ENCODE measurements at regions not wholly inside any gene's neighbourhood (a gene's known extent, or its start where the extent isn't known, plus 50 kb on each side); places are given as distances from the start of the nearest gene placed in this dataset.

DNA sequence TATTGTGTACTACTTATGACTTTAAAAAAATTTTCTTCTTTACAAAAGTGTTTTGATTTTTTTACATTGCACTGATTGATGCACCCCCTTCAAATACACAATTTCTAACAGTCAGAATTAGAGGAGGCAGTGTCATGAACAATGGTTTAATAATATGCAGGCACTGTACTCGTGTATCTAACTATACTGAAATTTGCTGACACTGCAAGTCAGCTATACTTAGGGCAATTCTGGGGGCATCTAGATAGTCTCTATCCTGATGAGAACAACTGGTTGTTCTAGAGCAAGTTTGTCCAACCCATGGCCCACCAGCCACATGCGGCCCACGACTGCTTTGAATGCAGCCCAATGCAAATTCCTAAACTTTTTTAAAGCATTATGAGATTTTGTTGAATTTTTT lies 375.6 kb downstream of the BCKDHB start:
- no peaks in the 10 kb centered on the region for H3K4me1 ChIP-seq (ENCODE audit: control insufficient read depth, insufficient read depth, low read length)
- CTCF ChIA-PET, result no interaction called here
- FAIRE-seq (no peak), DNase-seq (ENCODE audit: low read depth, low spot score) (no peak), ATAC-seq (no peak)
- no peak overlapping the region for H3K4me2 ChIP-seq (ENCODE audit: control insufficient read depth, insufficient read depth)
- H3K9ac ChIP-seq (ENCODE audit: control insufficient read depth, insufficient read depth, low read length), result no peak overlapping the region
- no peak overlapping the region for H3K27ac ChIP-seq (ENCODE audit: control insufficient read depth, insufficient read depth)
- no peaks in the 10 kb centered on the region for H4K20me1 ChIP-seq (ENCODE audit: control insufficient read depth, insufficient read depth)
- no peak overlapping the region for H3K4me3 ChIP-seq
- BruUV-seq (replicated peaks), result no TSS peak
- TF ChIP-seq HDAC6 (IDR thresholded peaks at IDR 0.05; ENCODE audit: unreplicated experiment), result no peak
- no peak for TF ChIP-seq FOS (IDR thresholded peaks at IDR 0.05; ENCODE audit: borderline replicate concordance, extremely low read depth, insufficient read length)
- no peak overlapping the region for H2AFZ ChIP-seq (ENCODE audit: control insufficient read depth, low read depth, low read length)
- no peaks in the 10 kb centered on the region for H3K9me3 ChIP-seq (replicated peaks; ENCODE audit: control insufficient read depth, insufficient read depth, low read length)
- H3K79me2 ChIP-seq (ENCODE audit: control insufficient read depth, insufficient read depth, low read length), result no peaks in the 10 kb centered on the region
- H3K36me3 ChIP-seq (ENCODE audit: control insufficient read depth in 2 of 2, insufficient read depth in 2 of 2, low read length in 1 of 2), result no peaks in the 10 kb centered on the region
- intact Hi-C loops (cut with micrococcal nuclease; ENCODE audit: unreplicated experiment) (no loop called here), in situ Hi-C loops (cut with MboI) (no loop called here)
- SMC1A ChIA-PET (ENCODE audit: uncharacterized antibody, unreplicated experiment), result interaction anchor here (0.6 kb wide), 1 partner anchor 818 kb away, joined by 3 read pairs; no protein-coding TSS in a partner anchor
- 52% methylated on average over 3 of the region's 3 CpGs for WGBS (ENCODE audit: insufficient coverage, insufficient replicate concordance, low lambda C conversion rate, missing lambda C conversion rate)
- RAD21 ChIA-PET (ENCODE audit: unreplicated experiment), result interaction anchor here (0.6 kb wide), 1 partner anchor 810 kb away, joined by 3 read pairs; no protein-coding TSS in a partner anchor
- POLR2A ChIA-PET, result no interaction called here
- no peaks in the 10 kb centered on the region for H3K27me3 ChIP-seq (replicated peaks in 1 of 2; ENCODE audit: control insufficient read depth in 2 of 2, insufficient read depth in 2 of 2, low read length in 1 of 2)

DNA sequence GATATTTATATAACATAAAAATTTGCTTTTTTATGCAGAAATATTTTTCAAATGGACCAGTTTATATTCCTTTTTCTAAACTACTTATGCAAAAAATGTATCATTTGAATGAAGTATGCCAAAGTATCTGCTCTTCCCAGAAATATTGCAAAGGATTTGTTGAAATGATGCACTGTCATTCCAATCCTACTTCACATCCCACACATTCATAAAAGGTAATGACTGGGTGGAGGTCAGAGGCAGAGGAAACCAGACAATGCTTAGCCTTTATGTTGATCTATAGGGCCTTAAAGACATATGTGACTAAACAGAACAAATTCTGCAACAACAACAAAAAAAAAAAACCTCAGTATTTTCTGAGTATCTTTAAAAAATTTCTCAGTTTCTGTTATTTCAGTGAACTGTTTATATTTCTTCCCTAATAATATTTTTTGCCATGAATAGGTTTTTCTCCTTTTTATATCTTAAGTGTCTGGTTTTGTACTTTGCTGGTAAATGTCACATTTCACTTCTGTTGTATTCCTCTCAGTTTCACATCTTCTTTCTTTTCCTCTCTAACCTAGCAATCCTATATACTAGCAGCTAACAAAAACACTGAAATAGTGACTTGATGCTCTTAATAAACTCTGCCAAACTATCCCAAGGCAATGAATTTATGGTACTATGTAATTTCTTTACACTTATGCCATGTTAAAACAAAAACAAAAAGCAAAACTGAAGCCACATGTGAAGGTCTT lies 374.1 kb downstream of the BCKDHB start:
- no peak overlapping the region for H3K27ac ChIP-seq (ENCODE audit: control insufficient read depth, insufficient read depth)
- H3K4me2 ChIP-seq (ENCODE audit: control insufficient read depth, insufficient read depth), result no peak overlapping the region
- ChIA-PET POLR2A (no interaction called here), RAD21 (ENCODE audit: unreplicated experiment) (no interaction called here), CTCF (no interaction called here), SMC1A (ENCODE audit: uncharacterized antibody, unreplicated experiment) (no interaction called here)
- BruUV-seq (replicated peaks), result no TSS peak
- intact Hi-C loops (cut with micrococcal nuclease; ENCODE audit: unreplicated experiment) (no loop called here), in situ Hi-C loops (cut with MboI) (no loop called here)
- ATAC-seq (peak; percentile 40; the same call in 2 of the 3 replicates), FAIRE-seq (no peak), DNase-seq (ENCODE audit: low read depth, low spot score) (no peak)
- H3K9ac ChIP-seq (ENCODE audit: control insufficient read depth, insufficient read depth, low read length), result no peak overlapping the region
- H3K9me3 ChIP-seq (replicated peaks; ENCODE audit: control insufficient read depth, insufficient read depth, low read length), result no peaks in the 10 kb centered on the region
- no peaks in the 10 kb centered on the region for H3K4me1 ChIP-seq (ENCODE audit: control insufficient read depth, insufficient read depth, low read length)
- no peak overlapping the region for H2AFZ ChIP-seq (ENCODE audit: control insufficient read depth, low read depth, low read length)
- no peaks in the 10 kb centered on the region for H3K36me3 ChIP-seq (ENCODE audit: control insufficient read depth in 2 of 2, insufficient read depth in 2 of 2, low read length in 1 of 2)
- no peaks in the 10 kb centered on the region for H3K79me2 ChIP-seq (ENCODE audit: control insufficient read depth, insufficient read depth, low read length)
- no peaks in the 10 kb centered on the region for H3K27me3 ChIP-seq (replicated peaks in 1 of 2; ENCODE audit: control insufficient read depth in 2 of 2, insufficient read depth in 2 of 2, low read length in 1 of 2)
- no peaks in the 10 kb centered on the region for H4K20me1 ChIP-seq (ENCODE audit: control insufficient read depth, insufficient read depth)
- TF ChIP-seq NBN (IDR thresholded peaks at IDR 0.05), result 0 out of 2 replicates have a peak, but pooled peaks have one; percentile 33
- 0 out of 2 replicates have a peak, but pooled peaks have one; percentile 15 for TF ChIP-seq SPI1 (IDR thresholded peaks at IDR 0.05; ENCODE audit: borderline replicate concordance, insufficient read depth, low read depth, low read length)
- TF ChIP-seq ESRRA (IDR thresholded peaks at IDR 0.05; ENCODE audit: low read length), result no peak
- no peak for TF ChIP-seq EP300 (IDR thresholded peaks at IDR 0.05; ENCODE audit: borderline replicate concordance in 1 of 2, control insufficient read depth in 1 of 2, low read depth in 2 of 2, low read length in 2 of 2)
- TF ChIP-seq, protein P1, sequence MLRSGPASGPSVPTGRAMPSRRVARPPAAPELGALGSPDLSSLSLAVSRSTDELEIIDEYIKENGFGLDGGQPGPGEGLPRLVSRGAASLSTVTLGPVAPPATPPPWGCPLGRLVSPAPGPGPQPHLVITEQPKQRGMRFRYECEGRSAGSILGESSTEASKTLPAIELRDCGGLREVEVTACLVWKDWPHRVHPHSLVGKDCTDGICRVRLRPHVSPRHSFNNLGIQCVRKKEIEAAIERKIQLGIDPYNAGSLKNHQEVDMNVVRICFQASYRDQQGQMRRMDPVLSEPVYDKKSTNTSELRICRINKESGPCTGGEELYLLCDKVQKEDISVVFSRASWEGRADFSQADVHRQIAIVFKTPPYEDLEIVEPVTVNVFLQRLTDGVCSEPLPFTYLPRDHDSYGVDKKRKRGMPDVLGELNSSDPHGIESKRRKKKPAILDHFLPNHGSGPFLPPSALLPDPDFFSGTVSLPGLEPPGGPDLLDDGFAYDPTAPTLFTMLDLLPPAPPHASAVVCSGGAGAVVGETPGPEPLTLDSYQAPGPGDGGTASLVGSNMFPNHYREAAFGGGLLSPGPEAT (IDR thresholded peaks at IDR 0.05; ENCODE audit: low read depth), result 0 out of 2 replicates have a peak, but pooled peaks have one; percentile 18
- TF ChIP-seq PML (IDR thresholded peaks at IDR 0.05; ENCODE audit: low read length), result no peak
- no peak for TF ChIP-seq RELA (IDR thresholded peaks at IDR 0.05; ENCODE audit: borderline replicate concordance, partially characterized antibody)
- no peak overlapping the region for H3K4me3 ChIP-seq
